ENCODE measurements at regions not wholly inside any gene's neighbourhood (a gene's known extent, or its start where the extent isn't known, plus 50 kb on each side); places are given as distances from the start of the nearest gene placed in this dataset.

DNA sequence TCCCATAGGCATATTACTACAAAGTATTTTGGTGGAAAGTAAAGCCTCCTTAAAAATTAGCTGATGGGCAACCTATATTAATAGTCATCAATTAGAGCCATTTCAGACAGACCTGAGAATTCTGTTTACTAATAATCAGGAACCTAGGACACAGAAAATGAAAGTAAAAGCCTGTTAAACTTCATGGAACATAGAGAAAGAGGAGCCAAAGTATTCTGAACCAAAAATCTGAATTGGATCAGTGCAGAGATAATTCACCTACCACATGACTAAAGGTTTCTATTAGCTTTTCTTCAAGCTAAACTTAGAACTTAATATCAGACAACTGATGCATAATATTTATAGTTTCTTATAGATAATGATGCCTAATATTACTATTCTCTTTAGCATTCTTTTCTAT lies 204.5 kb upstream of the RHOBTB1 start:
- ChIA-PET CTCF (no interaction called here), POLR2A (no interaction called here)
- DNase-seq (ENCODE audit: low read depth in 1 of 2, low spot score in 1 of 2) (no peak), ATAC-seq (no peak), FAIRE-seq (no peak)
- Histone ChIP-seq H3K4me1 (no peaks in the 10 kb centered on the region), H3K4me3 (no peak overlapping the region), H3K27ac (no peak overlapping the region), H3K4me2 (no peak overlapping the region), H3K9me3 (peaks cover 1% of the 10 kb centered on the region; the same call in 1 of the 3 replicates)
- TF ChIP-seq, protein P1, sequence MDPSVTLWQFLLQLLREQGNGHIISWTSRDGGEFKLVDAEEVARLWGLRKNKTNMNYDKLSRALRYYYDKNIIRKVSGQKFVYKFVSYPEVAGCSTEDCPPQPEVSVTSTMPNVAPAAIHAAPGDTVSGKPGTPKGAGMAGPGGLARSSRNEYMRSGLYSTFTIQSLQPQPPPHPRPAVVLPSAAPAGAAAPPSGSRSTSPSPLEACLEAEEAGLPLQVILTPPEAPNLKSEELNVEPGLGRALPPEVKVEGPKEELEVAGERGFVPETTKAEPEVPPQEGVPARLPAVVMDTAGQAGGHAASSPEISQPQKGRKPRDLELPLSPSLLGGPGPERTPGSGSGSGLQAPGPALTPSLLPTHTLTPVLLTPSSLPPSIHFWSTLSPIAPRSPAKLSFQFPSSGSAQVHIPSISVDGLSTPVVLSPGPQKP (IDR thresholded peaks at IDR 0.05; ENCODE audit: low read depth, low read length) = no peak
- no peak for TF ChIP-seq CBX8 (IDR thresholded peaks at IDR 0.05)
- no peak for TF ChIP-seq ESRRA (IDR thresholded peaks at IDR 0.05; ENCODE audit: borderline replicate concordance, low read length)
- TF ChIP-seq EHF (CRISPR knock-in tag; IDR thresholded peaks at IDR 0.05) = no peak
- TF ChIP-seq PHF8 (IDR thresholded peaks at IDR 0.05; ENCODE audit: borderline replicate concordance, low read depth) = no peak
- TF ChIP-seq NPAS2 (CRISPR knock-in tag; IDR thresholded peaks at IDR 0.05; ENCODE audit: borderline replicate concordance) = no peak
- TF ChIP-seq RNF2 (IDR thresholded peaks at IDR 0.05; ENCODE audit: borderline replicate concordance, low read depth) = no peak
- TF ChIP-seq, protein P2, sequence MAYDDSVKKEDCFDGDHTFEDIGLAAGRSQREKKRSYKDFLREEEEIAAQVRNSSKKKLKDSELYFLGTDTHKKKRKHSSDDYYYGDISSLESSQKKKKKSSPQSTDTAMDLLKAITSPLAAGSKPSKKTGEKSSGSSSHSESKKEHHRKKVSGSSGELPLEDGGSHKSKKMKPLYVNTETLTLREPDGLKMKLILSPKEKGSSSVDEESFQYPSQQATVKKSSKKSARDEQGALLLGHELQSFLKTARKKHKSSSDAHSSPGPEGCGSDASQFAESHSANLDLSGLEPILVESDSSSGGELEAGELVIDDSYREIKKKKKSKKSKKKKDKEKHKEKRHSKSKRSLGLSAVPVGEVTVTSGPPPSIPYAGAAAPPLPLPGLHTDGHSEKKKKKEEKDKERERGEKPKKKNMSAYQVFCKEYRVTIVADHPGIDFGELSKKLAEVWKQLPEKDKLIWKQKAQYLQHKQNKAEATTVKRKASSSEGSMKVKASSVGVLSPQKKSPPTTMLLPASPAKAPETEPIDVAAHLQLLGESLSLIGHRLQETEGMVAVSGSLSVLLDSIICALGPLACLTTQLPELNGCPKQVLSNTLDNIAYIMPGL (CRISPR knock-in tag; IDR thresholded peaks at IDR 0.05; ENCODE audit: borderline replicate concordance) = no peak
- no peak for TF ChIP-seq MYC (IDR thresholded peaks at IDR 0.05; ENCODE audit: borderline replicate concordance, low read length)
- TF ChIP-seq CHD4 (IDR thresholded peaks at IDR 0.05; ENCODE audit: borderline replicate concordance) = no peak
- TF ChIP-seq CHD2 (IDR thresholded peaks at IDR 0.05; ENCODE audit: low read length, partially characterized antibody) = no peak
- no peak for TF ChIP-seq RAD21 (conservative IDR thresholded peaks at IDR 0.05 in 1 of 2, IDR thresholded peaks at IDR 0.05 in 1 of 2)
- TF ChIP-seq, protein P3, sequence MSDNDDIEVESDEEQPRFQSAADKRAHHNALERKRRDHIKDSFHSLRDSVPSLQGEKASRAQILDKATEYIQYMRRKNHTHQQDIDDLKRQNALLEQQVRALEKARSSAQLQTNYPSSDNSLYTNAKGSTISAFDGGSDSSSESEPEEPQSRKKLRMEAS (IDR thresholded peaks at IDR 0.05) = no peak
- no peak for TF ChIP-seq FOSL2 (IDR thresholded peaks at IDR 0.05)
- no peak for TF ChIP-seq FOSL2 (CRISPR knock-in tag; IDR thresholded peaks at IDR 0.05)
- no peak for TF ChIP-seq KDM5A (IDR thresholded peaks at IDR 0.05)
- TF ChIP-seq GATA3 (IDR thresholded peaks at IDR 0.05; ENCODE audit: borderline replicate concordance) = no peak
- no peak for TF ChIP-seq HEYL (CRISPR knock-in tag; IDR thresholded peaks at IDR 0.05)
- TF ChIP-seq POLR2A (IDR thresholded peaks at IDR 0.05; ENCODE audit: low read length) = no peak
- TF ChIP-seq SMC3 (IDR thresholded peaks at IDR 0.05) = no peak

DNA sequence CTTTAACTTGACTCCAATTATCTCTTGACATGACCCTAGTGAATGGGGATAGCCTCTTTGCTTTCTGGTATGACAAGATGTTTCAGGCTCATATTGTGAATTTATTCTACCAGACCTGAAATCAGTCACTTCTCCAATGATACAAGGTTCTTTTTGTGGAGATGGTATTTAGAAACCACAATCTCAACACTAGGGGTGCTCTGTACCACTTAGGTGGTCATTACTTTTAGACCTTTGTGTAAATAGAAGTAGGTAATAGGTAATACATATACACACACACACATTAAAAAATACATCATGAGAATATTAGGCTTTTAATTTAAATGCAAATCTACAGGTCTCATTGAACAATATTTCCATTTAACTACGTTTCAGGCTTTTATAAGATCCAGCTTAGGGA lies 199.0 kb upstream of the RHOBTB1 start:
- Histone ChIP-seq H3K27ac (no peak overlapping the region), H3K4me3 (no peak overlapping the region), H3K4me2 (no peak overlapping the region), H3K9me3 (peaks cover 9% of the 10 kb centered on the region; the same call in 1 of the 3 replicates), H3K4me1 (no peaks in the 10 kb centered on the region)
- no peak for FAIRE-seq
- POLR2A ChIA-PET = no interaction called here
- ATAC-seq = no peak
- 25% methylated on average over 1 of the region's 1 CpG for WGBS (ENCODE audit: missing lambda C conversion rate)
- TF ChIP-seq, protein P4, sequence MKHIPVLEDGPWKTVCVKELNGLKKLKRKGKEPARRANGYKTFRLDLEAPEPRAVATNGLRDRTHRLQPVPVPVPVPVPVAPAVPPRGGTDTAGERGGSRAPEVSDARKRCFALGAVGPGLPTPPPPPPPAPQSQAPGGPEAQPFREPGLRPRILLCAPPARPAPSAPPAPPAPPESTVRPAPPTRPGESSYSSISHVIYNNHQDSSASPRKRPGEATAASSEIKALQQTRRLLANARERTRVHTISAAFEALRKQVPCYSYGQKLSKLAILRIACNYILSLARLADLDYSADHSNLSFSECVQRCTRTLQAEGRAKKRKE (CRISPR knock-in tag; IDR thresholded peaks at IDR 0.05; ENCODE audit: low read depth) = no peak
- TF ChIP-seq POLR2A (IDR thresholded peaks at IDR 0.05; ENCODE audit: low read length) (no peak), GATA3 (IDR thresholded peaks at IDR 0.05; ENCODE audit: borderline replicate concordance) (no peak), CBX8 (IDR thresholded peaks at IDR 0.05) (no peak), POLR2AphosphoS2 (conservative IDR thresholded peaks at IDR 0.05; ENCODE audit: low read length) (no peak), ZFP36 (IDR thresholded peaks at IDR 0.05; ENCODE audit: borderline replicate concordance, partially characterized antibody) (no peak), BHLHE40 (IDR thresholded peaks at IDR 0.05; ENCODE audit: low read depth, low read length) (no peak), EHMT2 (IDR thresholded peaks at IDR 0.05; ENCODE audit: low read depth) (no peak), RNF2 (IDR thresholded peaks at IDR 0.05; ENCODE audit: borderline replicate concordance, low read depth) (no peak), NPAS2 (CRISPR knock-in tag; IDR thresholded peaks at IDR 0.05; ENCODE audit: borderline replicate concordance) (no peak), TP53 (CRISPR knock-in tag; IDR thresholded peaks at IDR 0.05) (no peak), ZC3H11A (IDR thresholded peaks at IDR 0.05) (no peak)
- TF ChIP-seq, protein P5, sequence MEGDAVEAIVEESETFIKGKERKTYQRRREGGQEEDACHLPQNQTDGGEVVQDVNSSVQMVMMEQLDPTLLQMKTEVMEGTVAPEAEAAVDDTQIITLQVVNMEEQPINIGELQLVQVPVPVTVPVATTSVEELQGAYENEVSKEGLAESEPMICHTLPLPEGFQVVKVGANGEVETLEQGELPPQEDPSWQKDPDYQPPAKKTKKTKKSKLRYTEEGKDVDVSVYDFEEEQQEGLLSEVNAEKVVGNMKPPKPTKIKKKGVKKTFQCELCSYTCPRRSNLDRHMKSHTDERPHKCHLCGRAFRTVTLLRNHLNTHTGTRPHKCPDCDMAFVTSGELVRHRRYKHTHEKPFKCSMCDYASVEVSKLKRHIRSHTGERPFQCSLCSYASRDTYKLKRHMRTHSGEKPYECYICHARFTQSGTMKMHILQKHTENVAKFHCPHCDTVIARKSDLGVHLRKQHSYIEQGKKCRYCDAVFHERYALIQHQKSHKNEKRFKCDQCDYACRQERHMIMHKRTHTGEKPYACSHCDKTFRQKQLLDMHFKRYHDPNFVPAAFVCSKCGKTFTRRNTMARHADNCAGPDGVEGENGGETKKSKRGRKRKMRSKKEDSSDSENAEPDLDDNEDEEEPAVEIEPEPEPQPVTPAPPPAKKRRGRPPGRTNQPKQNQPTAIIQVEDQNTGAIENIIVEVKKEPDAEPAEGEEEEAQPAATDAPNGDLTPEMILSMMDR (IDR thresholded peaks at IDR 0.05) = no peak
- CTCF ChIA-PET = no interaction called here
- no peak for DNase-seq (ENCODE audit: low read depth in 1 of 2, low spot score in 1 of 2)

All from A549 (cell line).